HUES64 (cell line): ENCODE measurements at regions not wholly inside any gene's neighbourhood (a gene's known extent, or its start where the extent isn't known, plus 50 kb on each side); places are given as distances from the start of the nearest gene placed in this dataset.

Experiments used
- H3K27ac ChIP-seq: 2 replicates; pipeline ENCODE4 v1.7.0; 2013; ENCODE audit warnings: low read depth, low read length, inconsistent platforms
- H3K27me3 ChIP-seq: 2 replicates; pipeline ENCODE4 v1.6.1; 2013; ENCODE audit warnings: mild to moderate bottlenecking, low read length; ENCODE audit not compliant: insufficient read depth
- H3K36me3 ChIP-seq: 2 replicates; pipeline ENCODE4 v1.6.1; 2013; ENCODE audit warnings: mild to moderate bottlenecking, low read length; ENCODE audit not compliant: insufficient read depth
- H3K4me1 ChIP-seq: 2 replicates; pipeline ENCODE4 v1.6.1; 2013; ENCODE audit warnings: mild to moderate bottlenecking, low read length, moderate library complexity; ENCODE audit not compliant: insufficient read depth
- H3K4me3 ChIP-seq: 2 replicates; pipeline ENCODE4 v1.5.1; 2013; ENCODE audit warnings: mild to moderate bottlenecking, low read length, moderate library complexity
- H3K9ac ChIP-seq: 2 replicates; pipeline ENCODE4 v1.6.1; 2013; ENCODE audit warnings: mild to moderate bottlenecking, low read depth, low read length
- H3K9me3 ChIP-seq: 2 replicates; pipeline ENCODE4 v1.6.1; 2013; ENCODE audit warnings: low read depth, low read length; ENCODE audit not compliant: insufficient read depth
- WGBS: fragments of 150-250, 120-280 bp; methylation state at CpG from one replicate; pipeline ENCODE4 v1.1.7; 2013; ENCODE audit warnings: missing lambda C conversion rate; 5-methylcytosine and 5-hydroxymethylcytosine counted together

- Histone ChIP-seq H3K36me3 (no peaks in the 10 kb centered on the region), H3K27ac (no peak overlapping the region), H3K27me3 (no peaks in the 10 kb centered on the region), H3K4me3 (no peak overlapping the region), H3K4me1 (peaks cover 17% of the 10 kb centered on the region), H3K9ac (no peak overlapping the region), H3K9me3 (no peaks in the 10 kb centered on the region)
- WGBS = 75% methylated on average over 2 of the region's 2 CpGs
Measured at GRCh38 chr6:156660389-156660788, 116.8 kb upstream of the ARID1B start.

DNA sequence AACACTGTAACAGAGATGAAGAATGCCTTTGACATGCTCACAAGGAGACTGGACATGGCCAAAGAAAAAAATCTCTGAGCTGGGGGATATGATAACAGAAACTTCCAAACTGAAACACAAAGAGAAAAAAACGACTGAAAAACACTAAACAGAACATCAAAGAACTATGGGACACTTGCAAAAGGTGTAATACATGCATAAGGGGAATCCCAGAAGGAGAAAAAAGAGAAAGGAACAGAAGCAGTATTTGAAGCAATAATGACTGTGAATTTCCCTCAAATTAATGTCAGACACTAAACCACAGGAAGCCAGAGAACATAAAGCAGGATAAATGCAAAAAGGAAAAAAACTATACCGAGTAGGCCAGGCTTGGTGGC is 117.4 kb upstream of the ARID1B start:
- H3K36me3 ChIP-seq = no peaks in the 10 kb centered on the region
- no peak overlapping the region for H3K27ac ChIP-seq
- H3K4me3 ChIP-seq = no peak overlapping the region
- peaks cover 23% of the 10 kb centered on the region for H3K4me1 ChIP-seq
- no peak overlapping the region for H3K9ac ChIP-seq
- WGBS = 100% methylated on average over 1 of the region's 2 CpGs
- H3K27me3 ChIP-seq = no peaks in the 10 kb centered on the region
- H3K9me3 ChIP-seq = no peaks in the 10 kb centered on the region

DNA sequence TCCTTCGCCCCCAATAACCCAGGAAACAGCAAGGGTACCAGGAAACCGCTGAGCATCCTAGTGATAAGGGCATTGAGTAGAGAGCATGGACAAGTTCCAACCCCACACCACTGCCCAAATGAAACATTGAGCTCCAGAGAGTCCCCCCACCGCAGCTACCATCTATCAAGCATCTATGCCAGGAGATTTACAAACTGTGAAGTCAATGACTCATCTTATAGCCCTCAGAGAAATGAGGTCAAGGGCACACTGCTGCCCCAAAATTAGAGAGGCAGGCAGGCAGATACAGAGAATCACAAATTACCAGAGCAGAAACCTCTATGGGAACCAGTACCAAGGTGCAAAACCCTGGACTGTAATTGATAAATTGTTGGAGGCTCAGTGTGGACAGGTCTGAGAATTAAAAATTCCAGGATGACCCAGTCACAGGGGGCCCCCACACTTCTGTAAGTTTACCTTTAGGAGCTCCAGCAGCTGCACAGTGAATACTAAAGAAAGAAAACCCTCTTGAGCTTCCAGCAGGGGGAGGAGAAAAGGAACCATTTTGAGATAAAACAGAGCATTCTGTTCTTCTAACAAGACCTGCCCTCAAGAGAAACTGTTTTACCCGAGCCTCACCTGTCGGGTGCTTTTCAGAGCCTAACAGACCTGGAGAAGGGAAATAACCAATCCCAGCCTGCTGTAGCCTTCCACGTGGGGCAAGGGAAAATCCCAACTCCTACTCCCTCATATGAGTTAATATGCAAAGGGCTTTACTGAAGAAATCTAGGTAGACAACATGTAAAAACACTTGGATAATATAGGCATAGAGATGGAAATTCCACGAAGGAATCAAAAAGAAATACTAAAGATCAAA is 118.0 kb upstream of the ARID1B start:
- WGBS = 89% methylated on average over 5 of the region's 7 CpGs
- Histone ChIP-seq H3K4me3 (no peak overlapping the region), H3K36me3 (no peaks in the 10 kb centered on the region), H3K9me3 (no peaks in the 10 kb centered on the region), H3K9ac (no peak overlapping the region), H3K27me3 (no peaks in the 10 kb centered on the region), H3K4me1 (peaks cover 29% of the 10 kb centered on the region), H3K27ac (no peak overlapping the region)

- WGBS = 83% methylated on average over 12 of the region's 12 CpGs
- H3K4me3 ChIP-seq = no peak overlapping the region
- H3K4me1 ChIP-seq = peaks cover 29% of the 10 kb centered on the region
- H3K36me3 ChIP-seq = no peaks in the 10 kb centered on the region
- no peak overlapping the region for H3K9ac ChIP-seq
- H3K9me3 ChIP-seq = no peaks in the 10 kb centered on the region
- H3K27me3 ChIP-seq = no peaks in the 10 kb centered on the region
- no peak overlapping the region for H3K27ac ChIP-seq
Measured at GRCh38 chr6:156658186-156658965, 118.8 kb upstream of the ARID1B start.

- H3K27me3 ChIP-seq = no peaks in the 10 kb centered on the region
- H3K9ac ChIP-seq = no peak overlapping the region
- 81% methylated on average over 5 of the region's 5 CpGs for WGBS
- peaks cover 29% of the 10 kb centered on the region for H3K4me1 ChIP-seq
- no peaks in the 10 kb centered on the region for H3K36me3 ChIP-seq
- no peak overlapping the region for H3K27ac ChIP-seq
- no peak overlapping the region for H3K4me3 ChIP-seq
- no peaks in the 10 kb centered on the region for H3K9me3 ChIP-seq
Measured at GRCh38 chr6:156657296-156657695, 119.9 kb upstream of the ARID1B start.

DNA sequence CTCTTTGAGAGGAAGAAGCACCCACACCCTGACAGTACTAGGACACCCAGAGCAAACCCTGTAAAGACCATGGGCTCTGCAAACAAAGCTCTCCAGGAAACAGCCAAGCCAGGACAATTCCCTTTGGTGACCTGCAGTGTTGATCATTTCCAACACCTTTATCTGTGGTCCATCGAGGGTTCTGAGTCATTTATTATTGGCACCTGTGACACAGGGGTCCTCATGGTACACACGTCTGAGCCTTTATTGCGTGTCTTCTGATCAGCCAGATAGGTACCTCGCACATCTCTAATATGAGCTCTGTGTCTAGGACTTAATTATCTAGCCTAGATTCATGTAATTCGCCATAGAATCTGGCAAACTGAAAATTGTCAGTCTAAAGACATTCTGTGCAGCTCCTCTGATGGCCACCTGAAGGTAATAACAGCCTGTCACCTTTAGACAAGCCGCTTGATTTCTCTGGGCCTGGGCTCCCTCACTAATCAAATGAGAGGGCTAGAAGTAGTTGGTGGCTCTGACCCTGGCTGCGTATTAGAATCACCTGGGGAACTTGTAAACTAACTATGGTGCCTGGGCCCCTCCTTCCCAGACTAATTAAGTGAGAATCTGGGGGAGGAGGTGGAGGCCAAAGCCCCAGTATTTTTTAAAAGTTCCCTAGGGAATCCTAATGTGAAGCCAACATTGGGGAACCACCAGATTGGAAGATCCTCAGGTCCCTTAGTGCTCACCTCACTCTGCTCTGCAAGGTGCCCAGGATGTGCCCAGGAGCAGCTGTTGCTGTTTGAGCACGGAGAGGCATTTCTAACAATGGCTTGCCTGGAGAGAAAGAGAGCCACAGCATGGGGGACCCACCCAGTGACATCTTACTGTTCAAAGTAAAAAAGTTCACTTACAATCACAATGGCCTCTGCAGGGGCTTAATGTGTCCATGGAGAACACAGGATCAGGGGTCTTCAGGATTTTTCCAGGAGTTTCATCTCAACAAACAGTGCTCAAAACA is 122.0 kb upstream of the ARID1B start:
- peak overlapping the region; percentile 38 for H3K27ac ChIP-seq
- H3K9me3 ChIP-seq = no peaks in the 10 kb centered on the region
- H3K9ac ChIP-seq = no peak overlapping the region
- H3K36me3 ChIP-seq = no peaks in the 10 kb centered on the region
- no peaks in the 10 kb centered on the region for H3K27me3 ChIP-seq
- H3K4me1 ChIP-seq = peaks cover 29% of the 10 kb centered on the region
- 75% methylated on average over 8 of the region's 8 CpGs for WGBS
- H3K4me3 ChIP-seq = no peak overlapping the region

GRCh38 chr6:156652231-156652750 is 124.9 kb upstream of the ARID1B start:
- Histone ChIP-seq H3K9me3 (no peaks in the 10 kb centered on the region), H3K36me3 (no peaks in the 10 kb centered on the region), H3K27ac (no peak overlapping the region), H3K9ac (no peak overlapping the region), H3K4me3 (no peak overlapping the region), H3K4me1 (peaks cover 16% of the 10 kb centered on the region), H3K27me3 (no peaks in the 10 kb centered on the region)
- 93% methylated on average over 5 of the region's 5 CpGs for WGBS

GRCh38 chr6:156651486-156651885 is 125.7 kb upstream of the ARID1B start:
- WGBS = 93% methylated on average over 8 of the region's 8 CpGs
- Histone ChIP-seq H3K27me3 (no peaks in the 10 kb centered on the region), H3K9me3 (no peaks in the 10 kb centered on the region)

GRCh38 chr6:156650896-156651390 is 126.2 kb upstream of the ARID1B start:
- Histone ChIP-seq H3K4me1 (peaks cover 12% of the 10 kb centered on the region), H3K36me3 (no peaks in the 10 kb centered on the region), H3K27me3 (no peaks in the 10 kb centered on the region), H3K9me3 (no peaks in the 10 kb centered on the region), H3K9ac (no peak overlapping the region), H3K4me3 (no peak overlapping the region), H3K27ac (no peak overlapping the region)
- 92% methylated on average over 4 of the region's 4 CpGs for WGBS

More at GRCh38 chr6:156651486-156651885, 125.7 kb upstream of the ARID1B start:
- no peak overlapping the region for H3K9ac ChIP-seq
- H3K36me3 ChIP-seq = no peaks in the 10 kb centered on the region
- H3K4me1 ChIP-seq = peaks cover 12% of the 10 kb centered on the region
- no peak overlapping the region for H3K4me3 ChIP-seq
- no peak overlapping the region for H3K27ac ChIP-seq

DNA sequence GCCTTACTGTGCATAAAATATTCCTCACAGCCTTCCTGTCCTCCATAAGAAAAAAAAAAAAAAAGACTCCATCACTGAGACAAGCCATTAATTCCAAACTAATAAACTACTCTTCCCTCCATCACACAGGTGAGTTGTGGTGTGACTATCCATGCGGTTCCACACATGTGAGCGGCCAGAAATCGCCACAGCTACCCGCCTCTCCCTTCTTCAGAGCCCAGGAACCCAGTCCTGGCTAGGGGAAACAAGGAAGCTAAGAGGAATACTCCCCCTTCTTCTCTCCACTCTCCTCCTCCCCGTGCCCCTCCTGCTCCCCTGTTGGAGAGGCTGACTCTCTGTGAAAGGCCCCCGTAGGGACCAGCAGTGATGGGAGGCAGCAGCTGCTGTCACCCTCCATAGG is 128.6 kb upstream of the ARID1B start:
- H3K36me3 ChIP-seq = no peaks in the 10 kb centered on the region
- no peak overlapping the region for H3K4me3 ChIP-seq
- no peaks in the 10 kb centered on the region for H3K4me1 ChIP-seq
- no peaks in the 10 kb centered on the region for H3K27me3 ChIP-seq
- H3K9me3 ChIP-seq = no peaks in the 10 kb centered on the region
- no peak overlapping the region for H3K27ac ChIP-seq
- 92% methylated on average over 6 of the region's 6 CpGs for WGBS
- no peak overlapping the region for H3K9ac ChIP-seq
